ENCODE measurements at regions not wholly inside any gene's neighbourhood (a gene's known extent, or its start where the extent isn't known, plus 50 kb on each side); places are given as distances from the start of the nearest gene placed in this dataset.

DNA sequence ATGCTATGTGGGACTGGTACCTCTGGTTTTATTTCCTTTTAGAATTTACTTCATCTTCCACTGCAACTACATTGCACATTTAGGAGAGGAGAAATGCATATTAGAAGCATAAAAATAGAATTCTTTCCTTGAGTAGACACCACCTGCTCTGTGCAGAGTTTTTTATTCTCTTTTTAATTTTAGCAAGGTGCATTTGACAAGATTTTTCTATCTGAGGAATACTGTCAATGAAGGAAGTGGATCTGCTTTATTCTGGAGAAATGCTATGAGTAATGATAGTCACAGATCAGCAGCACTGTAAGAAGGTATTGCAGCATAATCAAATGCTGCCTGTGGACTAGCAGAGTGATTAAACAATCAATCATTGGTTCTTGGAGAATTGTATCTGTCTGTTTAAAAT is 1038.3 kb downstream of the RAPGEF2 start:
- TF ChIP-seq, protein P1, sequence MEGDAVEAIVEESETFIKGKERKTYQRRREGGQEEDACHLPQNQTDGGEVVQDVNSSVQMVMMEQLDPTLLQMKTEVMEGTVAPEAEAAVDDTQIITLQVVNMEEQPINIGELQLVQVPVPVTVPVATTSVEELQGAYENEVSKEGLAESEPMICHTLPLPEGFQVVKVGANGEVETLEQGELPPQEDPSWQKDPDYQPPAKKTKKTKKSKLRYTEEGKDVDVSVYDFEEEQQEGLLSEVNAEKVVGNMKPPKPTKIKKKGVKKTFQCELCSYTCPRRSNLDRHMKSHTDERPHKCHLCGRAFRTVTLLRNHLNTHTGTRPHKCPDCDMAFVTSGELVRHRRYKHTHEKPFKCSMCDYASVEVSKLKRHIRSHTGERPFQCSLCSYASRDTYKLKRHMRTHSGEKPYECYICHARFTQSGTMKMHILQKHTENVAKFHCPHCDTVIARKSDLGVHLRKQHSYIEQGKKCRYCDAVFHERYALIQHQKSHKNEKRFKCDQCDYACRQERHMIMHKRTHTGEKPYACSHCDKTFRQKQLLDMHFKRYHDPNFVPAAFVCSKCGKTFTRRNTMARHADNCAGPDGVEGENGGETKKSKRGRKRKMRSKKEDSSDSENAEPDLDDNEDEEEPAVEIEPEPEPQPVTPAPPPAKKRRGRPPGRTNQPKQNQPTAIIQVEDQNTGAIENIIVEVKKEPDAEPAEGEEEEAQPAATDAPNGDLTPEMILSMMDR (IDR thresholded peaks at IDR 0.05) = no peak
- no peak for TF ChIP-seq POLR2AphosphoS5 (IDR thresholded peaks at IDR 0.05; ENCODE audit: low read depth, low read length)

Data from Panc1 (cell line).